Fibroblast of the aortic adventitia (primary cell): ENCODE measurements at regions not wholly inside any gene's neighbourhood (a gene's known extent, or its start where the extent isn't known, plus 50 kb on each side); places are given as distances from the start of the nearest gene placed in this dataset.

Source experiments
- DNase-seq: peaks from one replicate; pipeline ENCODE4 v3.0.0-alpha.2; 2010; ENCODE audit warnings: low read depth
- H3K4me3 ChIP-seq: 2 replicates; pipeline ENCODE4 v1.5.1; 2011; ENCODE audit warnings: low read depth, mild to moderate bottlenecking, control low read depth, low read length, moderate library complexity
- TF ChIP-seq, protein P1 (sequence below): IDR thresholded peaks from 2 replicates; pipeline ENCODE4 v1.5.1; 2011; ENCODE audit warnings: mild to moderate bottlenecking, low read length, control low read depth, inconsistent platforms; ENCODE audit not compliant: insufficient read depth

- TF ChIP-seq, protein P1, sequence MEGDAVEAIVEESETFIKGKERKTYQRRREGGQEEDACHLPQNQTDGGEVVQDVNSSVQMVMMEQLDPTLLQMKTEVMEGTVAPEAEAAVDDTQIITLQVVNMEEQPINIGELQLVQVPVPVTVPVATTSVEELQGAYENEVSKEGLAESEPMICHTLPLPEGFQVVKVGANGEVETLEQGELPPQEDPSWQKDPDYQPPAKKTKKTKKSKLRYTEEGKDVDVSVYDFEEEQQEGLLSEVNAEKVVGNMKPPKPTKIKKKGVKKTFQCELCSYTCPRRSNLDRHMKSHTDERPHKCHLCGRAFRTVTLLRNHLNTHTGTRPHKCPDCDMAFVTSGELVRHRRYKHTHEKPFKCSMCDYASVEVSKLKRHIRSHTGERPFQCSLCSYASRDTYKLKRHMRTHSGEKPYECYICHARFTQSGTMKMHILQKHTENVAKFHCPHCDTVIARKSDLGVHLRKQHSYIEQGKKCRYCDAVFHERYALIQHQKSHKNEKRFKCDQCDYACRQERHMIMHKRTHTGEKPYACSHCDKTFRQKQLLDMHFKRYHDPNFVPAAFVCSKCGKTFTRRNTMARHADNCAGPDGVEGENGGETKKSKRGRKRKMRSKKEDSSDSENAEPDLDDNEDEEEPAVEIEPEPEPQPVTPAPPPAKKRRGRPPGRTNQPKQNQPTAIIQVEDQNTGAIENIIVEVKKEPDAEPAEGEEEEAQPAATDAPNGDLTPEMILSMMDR, result no peak
- no peak overlapping the region for H3K4me3 ChIP-seq
- no peak for DNase-seq
Observed at GRCh38 chr10:43752682-43753081, 104.0 kb upstream of the ZNF32 start.

DNA sequence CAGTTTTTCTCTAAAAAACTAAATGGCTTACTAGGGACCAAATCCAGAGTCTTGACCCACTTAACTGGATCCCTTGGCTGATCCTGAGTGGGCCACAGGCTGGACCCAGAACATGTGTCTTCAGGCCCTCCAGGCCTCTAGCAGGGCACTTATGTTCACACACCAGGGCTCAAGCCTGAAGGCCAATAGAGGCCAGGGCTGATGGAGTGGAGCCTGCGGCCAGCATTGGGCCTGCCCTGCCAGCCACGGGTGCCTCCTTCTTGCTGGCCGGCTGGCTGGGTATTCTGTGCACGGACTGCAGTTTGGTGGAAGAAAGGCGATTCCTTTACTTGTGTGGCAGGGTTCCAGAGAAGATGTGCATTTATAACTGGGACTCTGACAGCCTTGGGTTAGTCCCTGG, 103.0 kb upstream of the ZNF32 start:
- no peak for DNase-seq
- no peak overlapping the region for H3K4me3 ChIP-seq
- TF ChIP-seq, protein P1, result no peak

DNA sequence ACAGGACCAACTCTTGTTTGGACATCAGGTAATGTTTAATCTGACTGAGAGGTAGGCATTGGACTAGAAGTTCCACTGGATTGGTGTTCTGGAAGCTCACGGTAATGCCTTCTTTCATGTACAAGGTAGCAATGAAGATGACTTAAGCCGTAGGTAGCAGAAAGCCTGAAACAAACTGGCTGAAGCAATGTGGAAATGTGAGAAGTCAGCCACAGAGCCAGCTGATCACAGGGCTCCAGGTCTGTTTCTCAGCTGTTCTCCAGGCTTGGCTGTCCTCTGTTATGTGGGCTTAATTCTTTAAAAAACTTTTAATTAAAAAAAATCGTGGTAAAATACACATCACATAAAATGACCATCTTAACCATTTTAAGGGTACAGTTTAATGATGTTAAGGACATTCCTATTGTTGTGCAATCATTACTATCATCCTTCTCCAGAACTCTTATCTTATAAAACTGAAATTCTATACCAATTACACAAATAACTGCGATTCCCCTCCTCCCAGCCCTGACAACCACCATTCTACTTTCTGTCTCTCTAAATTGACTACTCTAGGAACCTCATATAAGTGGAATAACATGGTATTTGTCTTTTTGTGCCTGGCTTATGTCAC, 101.4 kb upstream of the ZNF32 start:
- TF ChIP-seq, protein P1, result no peak
- no peak overlapping the region for H3K4me3 ChIP-seq
- peak; percentile 9 for DNase-seq

- no peak overlapping the region for H3K4me3 ChIP-seq
- DNase-seq, result no peak
- TF ChIP-seq, protein P1, result no peak
Observed at GRCh38 chr10:43749145-43749576, 100.5 kb upstream of the ZNF32 start.

GRCh38 chr10:43748560-43748959, 99.9 kb upstream of the ZNF32 start:
- no peak for DNase-seq
- TF ChIP-seq, protein P1, result no peak
- no peak overlapping the region for H3K4me3 ChIP-seq

- DNase-seq, result no peak
- TF ChIP-seq, protein P1, result no peak
Observed at GRCh38 chr10:43746906-43747305, 98.2 kb upstream of the ZNF32 start.

DNA sequence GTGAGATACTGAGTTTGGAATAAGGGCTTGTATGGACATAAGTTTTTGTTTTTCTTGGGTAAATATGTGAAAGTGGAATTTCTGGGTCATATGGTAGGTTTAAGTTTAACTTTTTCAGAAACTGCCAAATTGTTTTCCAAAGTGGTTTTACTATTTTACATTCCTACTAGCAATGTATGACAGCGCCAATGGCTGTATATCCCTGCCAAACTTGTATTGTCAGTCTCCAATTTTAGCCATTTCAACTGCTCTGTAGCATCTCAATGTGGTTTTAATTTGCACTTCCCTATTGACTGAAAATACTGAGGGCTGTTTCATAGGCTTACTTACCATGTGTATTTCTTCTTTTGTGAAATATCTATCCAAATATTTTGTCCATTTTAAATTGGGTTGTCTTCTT, 90.5 kb upstream of the ZNF32 start:
- TF ChIP-seq, protein P1, result no peak
- peak; percentile 83 for DNase-seq
- no peak overlapping the region for H3K4me3 ChIP-seq

More at GRCh38 chr10:43746906-43747305, 98.2 kb upstream of the ZNF32 start:
- no peak overlapping the region for H3K4me3 ChIP-seq
